ENCODE measurements at regions not wholly inside any gene's neighbourhood (a gene's known extent, or its start where the extent isn't known, plus 50 kb on each side); places are given as distances from the start of the nearest gene placed in this dataset.

GRCh38 chr1:58908561-58909560 is 125.0 kb upstream of the JUN start:
- Histone ChIP-seq H3K4me1 (peaks cover 0 to 24% (median 13%) of the 10 kb centered on the region in 6 donors), H3K9me3 (no peaks in the 10 kb centered on the region), H3K27ac (peak overlapping the region in 1 of 8 donors; percentile 1), H3K36me3 (no peaks in the 10 kb centered on the region), H3K27me3 (replicated peaks in 1 of 7) (no peaks in the 10 kb centered on the region), H3K4me3 (no peak overlapping the region)
- DNase-seq = no peak
- no peak for TF ChIP-seq POLR2AphosphoS5 (IDR thresholded peaks at IDR 0.05)
- TF ChIP-seq CTCF (IDR thresholded peaks at IDR 0.05 in 8 of 11, conservative IDR thresholded peaks at IDR 0.05 in 3 of 11) = no peak
- no peak for TF ChIP-seq POLR2A (IDR thresholded peaks at IDR 0.05)
- intact Hi-C loops (cut with DNase I; ENCODE audit: low total_unique reads) = loop anchor here (10.0 kb wide), 2 partner anchors 236 to 386 kb away; partner anchors contain the start of gene FGGY
- 76 to 82% (median 79%) methylated on average over 3 of the region's 3 CpGs for WGBS, 5 donors

- H3K27me3 ChIP-seq (replicated peaks in 1 of 7) = no peaks in the 10 kb centered on the region
- peaks cover 0 to 12% (median 6%) of the 10 kb centered on the region in 6 donors for H3K4me1 ChIP-seq
- no peak overlapping the region for H3K27ac ChIP-seq
- TF ChIP-seq CTCF (IDR thresholded peaks at IDR 0.05 in 8 of 11, conservative IDR thresholded peaks at IDR 0.05 in 3 of 11) = no peak
- TF ChIP-seq POLR2A (IDR thresholded peaks at IDR 0.05) = no peak
- no peak for TF ChIP-seq POLR2AphosphoS5 (IDR thresholded peaks at IDR 0.05)
- 97 to 100% (median 98%) methylated on average over 3 of the region's 3 CpGs for WGBS, 5 donors
- H3K36me3 ChIP-seq = no peaks in the 10 kb centered on the region
- no peak for DNase-seq
- no peak overlapping the region for H3K4me3 ChIP-seq
- peaks cover 0 to 10% (median 6%) of the 10 kb centered on the region in 8 donors for H3K9me3 ChIP-seq
- intact Hi-C loops (cut with DNase I; ENCODE audit: low total_unique reads) = loop anchor here (10.0 kb wide), 2 partner anchors 235 to 385 kb away; partner anchors contain the start of gene FGGY
Measured at GRCh38 chr1:58909914-58910681, 126.3 kb upstream of the JUN start.

- H3K4me1 ChIP-seq = peaks cover 0 to 12% (median 6%) of the 10 kb centered on the region in 6 donors
- TF ChIP-seq POLR2AphosphoS5 (IDR thresholded peaks at IDR 0.05) (no peak), CTCF (IDR thresholded peaks at IDR 0.05 in 8 of 11, conservative IDR thresholded peaks at IDR 0.05 in 3 of 11) (no peak), POLR2A (IDR thresholded peaks at IDR 0.05) (no peak)
- H3K27ac ChIP-seq = no peak overlapping the region
- WGBS, 5 donors = 93 to 97% (median 97%) methylated on average over 7 of the region's 7 CpGs
- peaks cover 0 to 18% (median 13%) of the 10 kb centered on the region in 8 donors for H3K9me3 ChIP-seq
- no peak overlapping the region for H3K4me3 ChIP-seq
- H3K36me3 ChIP-seq = no peaks in the 10 kb centered on the region
- intact Hi-C loops (cut with DNase I; ENCODE audit: low total_unique reads) = no loop called here
- DNase-seq = no peak
- no peaks in the 10 kb centered on the region for H3K27me3 ChIP-seq (replicated peaks in 1 of 7)
Measured at GRCh38 chr1:58911841-58912499, 128.1 kb upstream of the JUN start.

All from spleen (tissue), 11 donors.